Neural cell (in vitro differentiated cells): ENCODE measurements at regions not wholly inside any gene's neighbourhood (a gene's known extent, or its start where the extent isn't known, plus 50 kb on each side); places are given as distances from the start of the nearest gene placed in this dataset.

Experiments
- H2AFZ ChIP-seq: fragments of 200-600, 300-800 bp; sonication (generic), shearing (Covaris generic); 2 replicates; pipeline ENCODE4 v1.6.0; 2014; ENCODE audit warnings: low read depth, mild to moderate bottlenecking, antibody characterized with exemption, low read length, moderate library complexity
- H3F3A ChIP-seq: fragments of 200-600 bp; shearing (Covaris generic); 2 replicates; pipeline ENCODE4 v1.6.1; 2016; ENCODE audit warnings: mild to moderate bottlenecking, moderate library complexity, mixed read lengths, antibody characterized with exemption, low read length; ENCODE audit not compliant: insufficient read depth, poor library complexity, severe bottlenecking
- H3K27ac ChIP-seq: fragments of 200-600, 300-800 bp; sonication (generic), shearing (Covaris generic); 2 replicates; pipeline ENCODE4 v1.5.1; 2014; ENCODE audit warnings: mild to moderate bottlenecking, low read length, moderate library complexity
- H3K27me3 ChIP-seq: fragments of 300-800, 200-600 bp; sonication (generic), shearing (Covaris generic); 2 replicates; pipeline ENCODE4 v1.6.0; 2014; ENCODE audit warnings: mild to moderate bottlenecking, low read depth, low read length, moderate library complexity; ENCODE audit not compliant: insufficient read depth
- H3K36me3 ChIP-seq: fragments of 300-800, 200-600 bp; sonication (generic), shearing (Covaris generic); 2 replicates; pipeline ENCODE4 v1.5.1; 2014; ENCODE audit warnings: mild to moderate bottlenecking, antibody characterized with exemption, low read length, moderate library complexity; ENCODE audit not compliant: insufficient read depth
- H3K4me2 ChIP-seq: fragments of 300-800, 200-600 bp; sonication (generic), shearing (Covaris generic); 2 replicates; pipeline ENCODE4 v1.6.0; 2014; ENCODE audit warnings: mild to moderate bottlenecking, low read length
- H3K4me3 ChIP-seq: fragments of 300-800, 200-600 bp; sonication (generic), shearing (Covaris generic); 2 replicates; pipeline ENCODE4 v1.5.1; 2014; ENCODE audit warnings: mild to moderate bottlenecking, low read length, moderate library complexity
- H3K79me2 ChIP-seq: fragments of 200-600 bp; shearing (Covaris generic); replicated peaks from 2 replicates; pipeline ENCODE4 v1.6.0; 2014; ENCODE audit warnings: mild to moderate bottlenecking, low read length, moderate library complexity; ENCODE audit not compliant: insufficient read depth
- H3K9ac ChIP-seq: fragments of 300-800, 200-600 bp; sonication (generic), shearing (Covaris generic); 2 replicates; pipeline ENCODE4 v1.6.1; 2016; ENCODE audit warnings: mild to moderate bottlenecking, low read length, mixed read lengths
- H3K9me2 ChIP-seq: fragments of 200-600 bp; shearing (Covaris generic); 2 replicates; pipeline ENCODE4 v1.6.1; 2016; ENCODE audit warnings: mild to moderate bottlenecking, low read length, mixed read lengths; ENCODE audit not compliant: insufficient read depth
- H3K9me3 ChIP-seq: fragments of 200-600, 300-800 bp; sonication (generic), shearing (Covaris generic); 2 replicates; pipeline ENCODE4 v1.6.1; 2016; ENCODE audit warnings: mild to moderate bottlenecking, mixed run types, low read length, moderate library complexity, mixed read lengths
- H4K20me1 ChIP-seq: fragments of 200-600 bp; shearing (Covaris generic); 2 replicates; pipeline ENCODE4 v1.6.1; 2016; ENCODE audit warnings: mild to moderate bottlenecking, mixed run types; ENCODE audit not compliant: insufficient read depth
- CTCF ChIP-seq: fragments of 450-650 bp; IDR thresholded peaks from 2 replicates; pipeline ENCODE4 v1.5.1; 2014; ENCODE audit warnings: antibody characterized with exemption, mild to moderate bottlenecking, moderate library complexity; ENCODE audit not compliant: poor library complexity, severe bottlenecking
- EP300 ChIP-seq: fragments of 450-650 bp; conservative IDR thresholded peaks from 2 replicates; pipeline ENCODE4 v1.6.1; 2014; ENCODE audit warnings: antibody characterized with exemption, mild to moderate bottlenecking, moderate library complexity; ENCODE audit not compliant: poor library complexity, severe bottlenecking
- EZH2 ChIP-seq: fragments of 200-600, 300-800 bp; shearing (Covaris generic), sonication (generic); IDR thresholded peaks from 2 replicates; pipeline ENCODE4 v1.6.1; 2014; ENCODE audit warnings: antibody characterized with exemption, low read length, borderline replicate concordance, mild to moderate bottlenecking; ENCODE audit not compliant: insufficient read depth, poor library complexity, severe bottlenecking
- MXI1 ChIP-seq: fragments of 450-650 bp; conservative IDR thresholded peaks from 2 replicates; pipeline ENCODE4 v1.6.1; 2014; ENCODE audit warnings: antibody characterized with exemption, mild to moderate bottlenecking; ENCODE audit not compliant: poor library complexity, severe bottlenecking
- POLR2AphosphoS5 ChIP-seq: IDR thresholded peaks from 2 replicates; pipeline ENCODE4 v1.6.1; 2012
- RAD21 ChIP-seq: fragments of 450-650 bp; conservative IDR thresholded peaks from 2 replicates; pipeline ENCODE4 v1.6.1; 2014; ENCODE audit warnings: antibody characterized with exemption, mild to moderate bottlenecking, moderate library complexity
- REST ChIP-seq: IDR thresholded peaks from 2 replicates; pipeline ENCODE4 v1.6.1; 2012; ENCODE audit warnings: borderline replicate concordance
- SMC3 ChIP-seq: fragments of 450-650 bp; conservative IDR thresholded peaks from 2 replicates; pipeline ENCODE4 v1.6.1; 2014; ENCODE audit warnings: antibody characterized with exemption, mild to moderate bottlenecking, moderate library complexity; ENCODE audit not compliant: poor library complexity
- TAF1 ChIP-seq: IDR thresholded peaks from 2 replicates; pipeline ENCODE4 v1.6.1; 2012; ENCODE audit warnings: low read depth

DNA sequence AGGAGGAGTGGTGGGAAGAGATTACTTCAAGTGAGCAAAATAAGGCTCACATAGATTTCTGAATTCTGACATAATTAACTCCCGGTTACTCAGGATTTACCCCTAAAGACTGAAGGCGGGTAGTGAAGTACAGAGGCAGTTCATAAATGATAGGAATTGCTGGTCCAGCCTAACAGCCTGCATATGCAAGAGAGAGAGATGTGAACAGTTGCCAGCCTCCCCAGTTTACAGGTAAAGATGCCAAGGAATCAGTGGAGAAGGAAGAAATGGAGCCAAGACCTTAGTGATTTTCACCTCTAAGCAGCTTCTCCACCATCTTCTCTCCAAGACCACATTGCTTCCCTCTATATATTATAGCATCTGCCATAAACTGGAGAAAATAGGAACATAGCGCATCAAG, 91.8 kb upstream of the THUMPD2 start:
- H3K27me3 ChIP-seq: no peaks in the 10 kb centered on the region
- no peak overlapping the region for H2AFZ ChIP-seq
- H4K20me1 ChIP-seq: no peaks in the 10 kb centered on the region
- no peaks in the 10 kb centered on the region for H3K79me2 ChIP-seq
- H3K36me3 ChIP-seq: no peaks in the 10 kb centered on the region
- H3F3A ChIP-seq: no peaks in the 10 kb centered on the region
- no peak overlapping the region for H3K27ac ChIP-seq
- H3K4me3 ChIP-seq: no peak overlapping the region
- TF ChIP-seq RAD21 (no peak), SMC3 (no peak), MXI1 (no peak), EP300 (no peak), REST (no peak), EZH2 (no peak), POLR2AphosphoS5 (no peak), TAF1 (no peak), CTCF (no peak)
- no peak overlapping the region for H3K9ac ChIP-seq
- H3K4me2 ChIP-seq: no peak overlapping the region
- H3K9me2 ChIP-seq: no peaks in the 10 kb centered on the region
- no peaks in the 10 kb centered on the region for H3K9me3 ChIP-seq

DNA sequence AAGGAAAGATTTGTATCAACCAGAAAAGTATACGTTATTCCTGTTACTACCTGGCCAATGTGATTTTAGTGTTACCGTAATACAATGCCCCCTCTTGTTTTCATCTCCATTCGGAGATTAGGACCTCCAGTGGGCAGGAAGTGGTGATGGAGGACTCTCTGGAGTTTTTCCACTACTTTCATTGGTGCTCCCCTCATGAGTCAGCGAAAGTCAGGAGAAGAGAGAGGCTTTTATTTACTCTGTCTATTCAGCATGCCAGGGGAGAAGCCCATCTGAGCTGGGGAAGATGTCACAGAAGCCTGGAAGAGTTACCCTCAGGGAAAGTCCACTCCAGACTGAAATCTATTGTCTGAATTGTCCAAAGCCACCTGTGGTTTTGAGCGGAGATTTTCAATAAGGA, 88.2 kb upstream of the THUMPD2 start:
- no peaks in the 10 kb centered on the region for H3K27me3 ChIP-seq

More for the DNA sequence above, 88.2 kb upstream of the THUMPD2 start:
- H3K4me2 ChIP-seq: no peak overlapping the region
- no peak overlapping the region for H3K9ac ChIP-seq
- TF ChIP-seq CTCF (no peak), EP300 (no peak)
- no peaks in the 10 kb centered on the region for H3F3A ChIP-seq
- H3K79me2 ChIP-seq: no peaks in the 10 kb centered on the region
- no peaks in the 10 kb centered on the region for H3K9me3 ChIP-seq
- H4K20me1 ChIP-seq: no peaks in the 10 kb centered on the region
- no peak overlapping the region for H3K27ac ChIP-seq
- no peak overlapping the region for H3K4me3 ChIP-seq
- H3K36me3 ChIP-seq: no peaks in the 10 kb centered on the region
- H2AFZ ChIP-seq: no peak overlapping the region
- H3K9me2 ChIP-seq: no peaks in the 10 kb centered on the region
